Ishikawa (cell line): ENCODE measurements at regions not wholly inside any gene's neighbourhood (a gene's known extent, or its start where the extent isn't known, plus 50 kb on each side); places are given as distances from the start of the nearest gene placed in this dataset.

Experiments
- CEBPB ChIP-seq: IDR thresholded peaks from 2 replicates; pipeline ENCODE4 v1.6.1; 2012
- CREB1 ChIP-seq: IDR thresholded peaks from 2 replicates; pipeline ENCODE4 v1.6.1; 2012; ENCODE audit warnings: low read depth
- EGR1 ChIP-seq: IDR thresholded peaks from 2 replicates; pipeline ENCODE4 v1.6.1; 2012
- EP300 ChIP-seq: IDR thresholded peaks from 2 replicates; pipeline ENCODE4 v1.6.1; 2012; ENCODE audit warnings: borderline replicate concordance
- FOXM1 ChIP-seq: IDR thresholded peaks from 2 replicates; pipeline ENCODE4 v1.6.1; 2012; ENCODE audit warnings: low read depth, borderline replicate concordance
- NFIC ChIP-seq: IDR thresholded peaks from 2 replicates; pipeline ENCODE4 v1.6.1; 2012
- RAD21 ChIP-seq: IDR thresholded peaks from 2 replicates; pipeline ENCODE4 v1.6.1; 2012; ENCODE audit warnings: low read depth
- TAF1 ChIP-seq: IDR thresholded peaks from 2 replicates; pipeline ENCODE4 v1.6.1; 2012; ENCODE audit warnings: low read depth, mild to moderate bottlenecking
- TCF12 ChIP-seq: IDR thresholded peaks from 2 replicates; pipeline ENCODE4 v1.6.1; 2012; ENCODE audit warnings: low read depth
- TEAD4 ChIP-seq: IDR thresholded peaks from 2 replicates; pipeline ENCODE4 v1.6.1; 2012
- YY1 ChIP-seq: IDR thresholded peaks from 2 replicates; pipeline ENCODE4 v1.6.1; 2012; ENCODE audit warnings: low read depth
- ZBTB7A ChIP-seq: IDR thresholded peaks from 2 replicates; pipeline ENCODE4 v1.6.1; 2012; ENCODE audit warnings: low read depth
- TF ChIP-seq, protein P1 (sequence below): IDR thresholded peaks from 2 replicates; pipeline ENCODE4 v1.6.1; 2012
- TF ChIP-seq, protein P2 (sequence below): IDR thresholded peaks from 2 replicates; pipeline ENCODE4 v1.6.1; 2012; ENCODE audit warnings: low read depth, mild to moderate bottlenecking
- TF ChIP-seq, protein P3 (sequence below): IDR thresholded peaks from 2 replicates; pipeline ENCODE4 v1.6.1; 2012

DNA sequence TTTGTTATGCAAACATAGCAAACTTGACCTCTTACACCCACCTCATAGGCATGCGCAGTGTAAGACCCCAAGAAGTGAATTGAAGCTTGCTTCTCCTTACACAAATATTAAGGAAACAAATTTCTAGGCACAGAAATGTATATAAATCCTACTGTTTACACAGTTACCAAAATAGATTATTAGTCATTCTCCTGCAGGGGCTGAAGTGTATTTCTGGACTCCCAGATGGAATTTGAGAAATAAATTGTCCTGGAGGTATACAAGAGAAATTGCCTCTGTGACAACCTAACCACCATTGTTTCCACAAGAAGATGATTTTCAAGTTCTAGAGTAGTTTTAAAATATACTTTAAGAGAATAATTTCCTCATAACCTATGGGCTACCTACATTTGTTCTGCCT is 656.0 kb upstream of the MDGA2 start:
- TF ChIP-seq EP300 (no peak), TAF1 (no peak)
- TF ChIP-seq, protein P1, sequence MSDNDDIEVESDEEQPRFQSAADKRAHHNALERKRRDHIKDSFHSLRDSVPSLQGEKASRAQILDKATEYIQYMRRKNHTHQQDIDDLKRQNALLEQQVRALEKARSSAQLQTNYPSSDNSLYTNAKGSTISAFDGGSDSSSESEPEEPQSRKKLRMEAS, result no peak

DNA sequence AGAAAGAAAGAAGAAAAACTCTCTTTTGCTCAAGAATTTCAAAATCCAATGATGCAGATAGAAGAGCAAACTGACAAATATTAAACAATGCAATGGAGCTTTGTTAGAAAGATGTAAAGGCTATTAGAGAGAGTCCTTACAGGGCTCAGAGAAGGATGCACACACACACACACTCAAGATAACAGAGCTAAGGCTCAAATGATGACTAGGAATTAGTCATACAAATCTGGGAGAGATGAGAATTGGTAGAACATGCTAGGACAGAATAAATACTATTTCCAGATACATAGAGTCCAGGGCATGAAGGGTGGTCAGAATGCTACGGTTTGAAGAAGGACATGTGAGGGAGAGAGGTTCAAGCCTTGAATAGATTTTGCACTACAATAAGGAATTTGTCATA is 650.1 kb upstream of the MDGA2 start:
- TF ChIP-seq FOXM1 (no peak), EP300 (no peak), TAF1 (no peak)

DNA sequence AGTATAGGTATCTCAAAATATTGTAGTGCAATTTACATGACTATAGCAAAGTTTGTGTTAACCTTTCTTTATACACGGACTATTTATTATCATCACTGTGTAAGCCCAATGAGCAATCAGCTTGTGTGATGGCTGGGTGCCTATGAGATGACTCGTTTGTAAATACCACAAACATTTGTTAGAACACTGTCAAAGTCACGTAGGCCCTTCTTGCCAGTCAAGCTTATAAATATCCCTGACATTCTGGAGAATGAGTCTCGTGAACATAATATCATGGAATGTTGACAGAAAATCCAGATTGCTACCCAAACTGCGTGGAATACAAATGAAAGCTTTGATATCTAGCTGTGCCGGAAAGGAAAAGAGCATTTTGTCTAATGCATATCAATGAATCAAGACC is 648.3 kb upstream of the MDGA2 start:
- TF ChIP-seq, protein P1, result no peak
- TF ChIP-seq FOXM1 (no peak), CREB1 (no peak), EP300 (no peak), NFIC (no peak), TEAD4 (no peak), TCF12 (no peak)
- TF ChIP-seq, protein P2, sequence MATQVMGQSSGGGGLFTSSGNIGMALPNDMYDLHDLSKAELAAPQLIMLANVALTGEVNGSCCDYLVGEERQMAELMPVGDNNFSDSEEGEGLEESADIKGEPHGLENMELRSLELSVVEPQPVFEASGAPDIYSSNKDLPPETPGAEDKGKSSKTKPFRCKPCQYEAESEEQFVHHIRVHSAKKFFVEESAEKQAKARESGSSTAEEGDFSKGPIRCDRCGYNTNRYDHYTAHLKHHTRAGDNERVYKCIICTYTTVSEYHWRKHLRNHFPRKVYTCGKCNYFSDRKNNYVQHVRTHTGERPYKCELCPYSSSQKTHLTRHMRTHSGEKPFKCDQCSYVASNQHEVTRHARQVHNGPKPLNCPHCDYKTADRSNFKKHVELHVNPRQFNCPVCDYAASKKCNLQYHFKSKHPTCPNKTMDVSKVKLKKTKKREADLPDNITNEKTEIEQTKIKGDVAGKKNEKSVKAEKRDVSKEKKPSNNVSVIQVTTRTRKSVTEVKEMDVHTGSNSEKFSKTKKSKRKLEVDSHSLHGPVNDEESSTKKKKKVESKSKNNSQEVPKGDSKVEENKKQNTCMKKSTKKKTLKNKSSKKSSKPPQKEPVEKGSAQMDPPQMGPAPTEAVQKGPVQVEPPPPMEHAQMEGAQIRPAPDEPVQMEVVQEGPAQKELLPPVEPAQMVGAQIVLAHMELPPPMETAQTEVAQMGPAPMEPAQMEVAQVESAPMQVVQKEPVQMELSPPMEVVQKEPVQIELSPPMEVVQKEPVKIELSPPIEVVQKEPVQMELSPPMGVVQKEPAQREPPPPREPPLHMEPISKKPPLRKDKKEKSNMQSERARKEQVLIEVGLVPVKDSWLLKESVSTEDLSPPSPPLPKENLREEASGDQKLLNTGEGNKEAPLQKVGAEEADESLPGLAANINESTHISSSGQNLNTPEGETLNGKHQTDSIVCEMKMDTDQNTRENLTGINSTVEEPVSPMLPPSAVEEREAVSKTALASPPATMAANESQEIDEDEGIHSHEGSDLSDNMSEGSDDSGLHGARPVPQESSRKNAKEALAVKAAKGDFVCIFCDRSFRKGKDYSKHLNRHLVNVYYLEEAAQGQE, result no peak

DNA sequence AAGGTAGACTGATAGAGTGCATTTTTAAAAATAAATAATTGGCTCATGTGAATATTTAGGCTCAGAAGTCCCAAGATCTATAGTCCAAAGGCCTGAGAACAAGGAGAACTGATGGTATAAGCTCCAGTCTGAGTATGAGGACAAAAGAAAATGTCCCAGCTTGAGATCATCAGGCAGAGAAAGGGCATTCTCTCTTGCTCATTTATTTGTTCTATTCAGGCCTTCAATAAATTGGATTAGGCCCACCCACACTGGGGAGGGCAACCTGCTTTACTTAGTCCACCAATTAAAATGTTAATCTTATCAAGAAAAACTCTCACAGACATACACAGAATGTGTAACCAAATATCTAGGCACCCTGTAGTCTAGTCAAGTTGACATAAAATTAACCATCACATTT is 644.4 kb upstream of the MDGA2 start:
- TF ChIP-seq, protein P2, result no peak
- TF ChIP-seq ZBTB7A, result no peak
- TF ChIP-seq YY1, result no peak
- no peak for TF ChIP-seq EP300

DNA sequence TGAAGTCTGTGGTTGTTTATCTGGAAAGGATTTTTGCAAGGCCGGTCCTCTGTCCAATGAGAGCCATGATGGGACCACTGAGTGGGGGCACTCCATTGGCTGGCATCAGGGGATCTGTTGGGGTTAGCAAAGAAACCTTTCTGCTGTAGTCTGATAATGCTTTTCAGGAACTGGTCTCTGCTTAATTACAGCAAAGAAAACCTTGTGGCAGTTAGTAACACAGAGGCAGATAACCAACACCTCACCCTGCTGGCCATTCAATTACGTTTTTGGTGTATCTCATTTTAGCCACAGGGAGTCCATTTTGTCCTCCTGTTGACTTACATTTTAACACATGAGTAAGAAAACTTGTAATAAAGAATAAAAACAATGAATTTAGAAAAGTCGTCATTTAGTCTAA is 629.3 kb upstream of the MDGA2 start:
- no peak for TF ChIP-seq CREB1
- TF ChIP-seq CEBPB, result no peak
- TF ChIP-seq ZBTB7A, result no peak
- no peak for TF ChIP-seq TEAD4
- TF ChIP-seq TCF12, result no peak
- TF ChIP-seq, protein P3, sequence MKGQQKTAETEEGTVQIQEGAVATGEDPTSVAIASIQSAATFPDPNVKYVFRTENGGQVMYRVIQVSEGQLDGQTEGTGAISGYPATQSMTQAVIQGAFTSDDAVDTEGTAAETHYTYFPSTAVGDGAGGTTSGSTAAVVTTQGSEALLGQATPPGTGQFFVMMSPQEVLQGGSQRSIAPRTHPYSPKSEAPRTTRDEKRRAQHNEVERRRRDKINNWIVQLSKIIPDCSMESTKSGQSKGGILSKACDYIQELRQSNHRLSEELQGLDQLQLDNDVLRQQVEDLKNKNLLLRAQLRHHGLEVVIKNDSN, result no peak
- no peak for TF ChIP-seq NFIC
- TF ChIP-seq YY1, result no peak

DNA sequence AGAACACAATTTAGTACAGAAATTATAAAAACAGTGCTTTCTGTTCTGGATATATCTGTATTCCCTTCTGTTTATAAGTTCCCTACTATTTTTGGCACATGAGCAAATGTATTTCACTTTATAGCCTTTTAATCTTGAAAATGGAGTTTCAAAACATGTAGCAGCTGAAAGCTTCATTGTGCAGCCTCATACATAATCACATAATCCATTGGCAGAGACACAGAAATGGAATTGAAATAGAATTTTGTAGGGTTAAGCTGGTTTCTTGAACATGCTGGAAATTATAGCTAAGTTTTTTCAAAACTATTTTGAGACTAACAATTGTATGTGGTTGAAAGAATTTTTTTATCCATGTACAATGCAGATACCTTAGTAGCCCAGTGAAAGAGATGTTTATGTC is 614.3 kb upstream of the MDGA2 start:
- no peak for TF ChIP-seq ZBTB7A
- TF ChIP-seq NFIC, result no peak
- no peak for TF ChIP-seq YY1
- TF ChIP-seq, protein P1, result no peak
- no peak for TF ChIP-seq CEBPB
- no peak for TF ChIP-seq TEAD4
- TF ChIP-seq, protein P2, result no peak
- TF ChIP-seq, protein P3, result no peak
- TF ChIP-seq TCF12, result no peak
- TF ChIP-seq FOXM1, result no peak
- no peak for TF ChIP-seq EP300
- TF ChIP-seq RAD21, result no peak
- no peak for TF ChIP-seq CREB1
- TF ChIP-seq TAF1, result no peak
- TF ChIP-seq EGR1, result no peak
